CD8-positive, alpha-beta memory T cell (primary cell): ENCODE measurements at regions not wholly inside any gene's neighbourhood (a gene's known extent, or its start where the extent isn't known, plus 50 kb on each side); places are given as distances from the start of the nearest gene placed in this dataset.

Experiments used
- CTCF ChIA-PET: fragments of 350-600 bp; sonication (Branson Sonifier 250); formaldehyde crosslinking; loops from one replicate; lab custom pipeline; 2021; ENCODE audit warnings: antibody characterized with exemption; lab: Charles Lee
- POLR2A ChIA-PET: fragments of 350-600 bp; sonication (Branson Sonifier 250); formaldehyde crosslinking; loops from one replicate; lab custom pipeline; 2021; ENCODE audit warnings: antibody characterized with exemption; lab: Charles Lee
- DNase-seq, 5 donors: peaks; one replicate each; pipeline versions ENCODE4 v3.0.0 to v3.0.0-alpha.2; 2020 to 2022; ENCODE audit warnings: mixed read lengths in 1 of 5
- H3K27ac ChIP-seq: one replicate; pipeline ENCODE4 v1.7.0; 2013; ENCODE audit warnings: low read depth, mild to moderate bottlenecking, low read length, moderate library complexity
- H3K27me3 ChIP-seq: 2 replicates; pipeline ENCODE4 v1.7.0; 2013; ENCODE audit warnings: low read length, mild to moderate bottlenecking; ENCODE audit not compliant: insufficient read depth, poor library complexity, severe bottlenecking
- H3K36me3 ChIP-seq: 2 replicates; pipeline ENCODE4 v1.7.0; 2013; ENCODE audit warnings: mild to moderate bottlenecking, low read length, moderate library complexity; ENCODE audit not compliant: insufficient read depth
- H3K4me1 ChIP-seq: 2 replicates; pipeline ENCODE4 v1.7.0; 2013; ENCODE audit warnings: mild to moderate bottlenecking, low read length, moderate library complexity; ENCODE audit not compliant: insufficient read depth
- H3K4me3 ChIP-seq: 2 replicates; pipeline ENCODE4 v1.7.0; 2013; ENCODE audit warnings: mild to moderate bottlenecking, low read length
- H3K9me3 ChIP-seq: 2 replicates; pipeline ENCODE4 v1.7.0; 2013; ENCODE audit warnings: mild to moderate bottlenecking, low read length
- H3K27ac Mint-ChIP-seq, 8 donors: one replicate each; pipeline ENCODE4 v1.8.0; 2020 to 2021; ENCODE audit warnings: mixed read lengths in 8 of 8, mild to moderate bottlenecking in 6 of 8, inconsistent platforms in 3 of 8, moderate library complexity in 3 of 8
- H3K27me3 Mint-ChIP-seq, 2 donors: one replicate each; pipeline ENCODE4 v1.8.0; 2020 to 2021; ENCODE audit warnings: mixed read lengths in 2 of 2, mild to moderate bottlenecking in 1 of 2, moderate library complexity in 1 of 2
- H3K36me3 Mint-ChIP-seq, 3 donors: one replicate each; pipeline ENCODE4 v1.8.0; 2020 to 2021; ENCODE audit warnings: mixed read lengths in 3 of 3, inconsistent platforms in 1 of 3, mild to moderate bottlenecking in 1 of 3
- H3K4me1 Mint-ChIP-seq, 3 donors: one replicate each; pipeline ENCODE4 v1.8.0; 2020 to 2021; ENCODE audit warnings: mixed read lengths in 3 of 3, inconsistent platforms in 1 of 3, mild to moderate bottlenecking in 1 of 3
- H3K4me3 Mint-ChIP-seq, 7 donors: one replicate each; pipeline ENCODE4 v1.8.0; 2020 to 2021; ENCODE audit warnings: mixed read lengths in 7 of 7, mild to moderate bottlenecking in 6 of 7, moderate library complexity in 4 of 7, inconsistent platforms in 2 of 7
- H3K9me3 Mint-ChIP-seq, 5 donors: one replicate each; pipeline ENCODE4 v1.8.0; 2020 to 2022; ENCODE audit warnings: mixed read lengths in 5 of 5, mild to moderate bottlenecking in 3 of 5, moderate library complexity in 2 of 5, inconsistent platforms in 1 of 5

DNA sequence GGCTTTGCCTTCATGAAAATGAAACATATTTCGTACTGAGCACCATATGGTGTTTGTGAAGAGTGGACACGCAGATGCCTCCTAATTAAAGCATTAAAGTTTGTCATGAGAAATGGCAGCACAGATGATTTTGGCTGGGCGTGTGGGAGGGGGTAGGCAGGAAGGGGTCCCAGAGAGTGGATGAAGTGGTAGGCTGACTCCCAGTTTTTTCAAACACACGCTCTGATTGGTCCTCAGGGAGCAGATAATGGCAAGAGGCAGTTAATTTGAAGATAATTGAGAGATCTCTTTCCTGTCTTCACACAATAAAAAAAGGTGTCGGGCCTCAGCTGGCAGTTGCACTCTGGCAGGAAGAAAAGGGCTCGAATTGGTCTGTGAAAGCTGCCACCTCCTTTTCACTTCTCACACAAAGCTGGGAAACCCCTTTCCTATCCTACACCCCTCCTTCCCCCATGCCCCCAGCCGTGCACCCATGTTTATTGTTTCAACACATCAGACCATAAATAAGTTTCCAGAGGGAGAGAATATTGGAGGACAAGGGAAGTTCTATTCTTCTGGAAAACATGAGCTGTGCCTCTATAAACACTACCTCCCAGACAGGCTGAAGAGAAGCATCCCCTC is 429.6 kb downstream of the ARHGEF28 start:
- CTCF ChIA-PET = no interaction called here
- H3K27ac Mint-ChIP-seq = no peak overlapping the region

GRCh38 chr5:74054641-74055421 is 428.8 kb downstream of the ARHGEF28 start:
- Mint-ChIP-seq H3K36me3 (no peaks in the 10 kb centered on the region), H3K4me1 (no peaks in the 10 kb centered on the region), H3K4me3 (no peak overlapping the region), H3K27ac (no peak overlapping the region), H3K9me3 (no peaks in the 10 kb centered on the region), H3K27me3 (peaks cover 13 to 21% of the 10 kb centered on the region in 2 donors)
- no peak for DNase-seq
- Histone ChIP-seq H3K4me1 (no peaks in the 10 kb centered on the region), H3K36me3 (no peaks in the 10 kb centered on the region), H3K4me3 (no peak overlapping the region), H3K9me3 (no peaks in the 10 kb centered on the region), H3K27ac (no peak overlapping the region), H3K27me3 (no peaks in the 10 kb centered on the region)
- ChIA-PET POLR2A (no interaction called here), CTCF (no interaction called here)

More for the DNA sequence above, 429.6 kb downstream of the ARHGEF28 start:
- H3K4me1 Mint-ChIP-seq = no peaks in the 10 kb centered on the region
- H3K9me3 Mint-ChIP-seq = no peaks in the 10 kb centered on the region
- Histone ChIP-seq H3K9me3 (no peaks in the 10 kb centered on the region), H3K4me3 (no peak overlapping the region), H3K27me3 (no peaks in the 10 kb centered on the region), H3K4me1 (no peaks in the 10 kb centered on the region), H3K27ac (no peak overlapping the region), H3K36me3 (no peaks in the 10 kb centered on the region)
- H3K27me3 Mint-ChIP-seq = peaks cover 10 to 21% of the 10 kb centered on the region in 2 donors
- POLR2A ChIA-PET = no interaction called here
- DNase-seq = no peak
- no peaks in the 10 kb centered on the region for H3K36me3 Mint-ChIP-seq
- no peak overlapping the region for H3K4me3 Mint-ChIP-seq

GRCh38 chr5:74054139-74054538 is 428.1 kb downstream of the ARHGEF28 start:
- H3K36me3 Mint-ChIP-seq = no peaks in the 10 kb centered on the region
- no peaks in the 10 kb centered on the region for H3K9me3 Mint-ChIP-seq
- no peaks in the 10 kb centered on the region for H3K27me3 ChIP-seq
- ChIA-PET POLR2A (no interaction called here), CTCF (no interaction called here)
- no peaks in the 10 kb centered on the region for H3K36me3 ChIP-seq
- no peak overlapping the region for H3K4me3 Mint-ChIP-seq
- no peak for DNase-seq
- no peaks in the 10 kb centered on the region for H3K4me1 ChIP-seq
- H3K4me3 ChIP-seq = no peak overlapping the region
- H3K27ac ChIP-seq = no peak overlapping the region
- no peaks in the 10 kb centered on the region for H3K9me3 ChIP-seq
- H3K4me1 Mint-ChIP-seq = no peaks in the 10 kb centered on the region
- H3K27me3 Mint-ChIP-seq = peaks cover 14 to 21% of the 10 kb centered on the region in 2 donors
- no peak overlapping the region for H3K27ac Mint-ChIP-seq

GRCh38 chr5:74052441-74053221 is 426.6 kb downstream of the ARHGEF28 start:
- Histone ChIP-seq H3K9me3 (no peaks in the 10 kb centered on the region), H3K4me1 (no peaks in the 10 kb centered on the region), H3K27me3 (no peaks in the 10 kb centered on the region), H3K36me3 (no peaks in the 10 kb centered on the region), H3K27ac (no peak overlapping the region), H3K4me3 (no peak overlapping the region)
- peaks cover 14 to 18% of the 10 kb centered on the region in 2 donors for H3K27me3 Mint-ChIP-seq
- DNase-seq = no peak
- H3K9me3 Mint-ChIP-seq = no peaks in the 10 kb centered on the region
- no peak overlapping the region for H3K4me3 Mint-ChIP-seq
- POLR2A ChIA-PET = no interaction called here
- CTCF ChIA-PET = interaction anchor here (1.3 kb wide), 1 partner anchor 12 kb away, joined by 3 read pairs; no protein-coding TSS in a partner anchor
- no peak overlapping the region for H3K27ac Mint-ChIP-seq
- H3K36me3 Mint-ChIP-seq = no peaks in the 10 kb centered on the region
- H3K4me1 Mint-ChIP-seq = no peaks in the 10 kb centered on the region

DNA sequence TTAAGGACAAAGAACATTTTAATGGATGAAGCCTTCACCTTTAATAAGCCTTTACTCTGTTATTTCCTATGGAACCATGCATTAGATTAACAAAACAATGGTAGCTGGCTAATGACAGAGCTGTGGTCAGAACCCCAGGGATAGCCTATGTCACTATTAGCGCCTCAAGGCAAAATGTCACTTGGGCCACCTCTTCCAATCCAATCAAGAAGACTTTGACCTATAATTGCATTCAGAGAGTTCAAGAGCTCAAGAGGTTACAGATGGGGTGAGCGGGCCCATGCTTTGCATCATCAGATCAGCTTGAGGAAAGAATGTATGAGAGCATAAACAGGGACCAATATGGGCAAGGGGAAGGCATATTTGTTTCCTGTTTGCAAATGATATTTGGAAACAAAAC is 425.1 kb downstream of the ARHGEF28 start:
- Histone ChIP-seq H3K27ac (no peak overlapping the region), H3K9me3 (no peaks in the 10 kb centered on the region), H3K27me3 (no peaks in the 10 kb centered on the region), H3K4me3 (no peak overlapping the region), H3K4me1 (no peaks in the 10 kb centered on the region), H3K36me3 (no peaks in the 10 kb centered on the region)
- Mint-ChIP-seq H3K9me3 (no peaks in the 10 kb centered on the region), H3K27me3 (peaks cover 13% of the 10 kb centered on the region in 2 donors), H3K27ac (no peak overlapping the region), H3K4me1 (no peaks in the 10 kb centered on the region), H3K36me3 (no peaks in the 10 kb centered on the region), H3K4me3 (no peak overlapping the region)
- no peak for DNase-seq
- POLR2A ChIA-PET = no interaction called here
- CTCF ChIA-PET = no interaction called here

DNA sequence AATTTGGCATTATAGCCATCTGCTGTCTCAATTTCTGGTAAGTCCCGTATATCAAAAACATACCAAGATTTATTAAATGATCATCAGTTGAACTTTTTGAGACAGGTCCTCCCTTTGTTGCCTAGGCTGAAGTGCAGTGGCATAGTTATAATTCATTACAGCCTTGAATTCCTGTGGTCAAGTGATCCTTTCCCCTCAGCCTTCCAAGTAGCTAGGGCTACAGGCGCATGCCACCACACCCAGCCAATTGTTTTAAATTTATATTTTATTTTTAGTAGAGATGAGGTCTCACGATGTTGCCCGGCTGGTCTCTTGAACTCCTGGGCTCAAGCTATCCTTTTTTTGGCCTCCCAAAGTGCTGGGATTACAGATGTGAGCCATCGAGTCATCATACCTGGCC is 418.9 kb downstream of the ARHGEF28 start:
- no peaks in the 10 kb centered on the region for H3K9me3 Mint-ChIP-seq
- no peak for DNase-seq
- Histone ChIP-seq H3K36me3 (no peaks in the 10 kb centered on the region), H3K4me3 (no peak overlapping the region), H3K9me3 (no peaks in the 10 kb centered on the region), H3K27me3 (no peaks in the 10 kb centered on the region), H3K27ac (no peak overlapping the region), H3K4me1 (no peaks in the 10 kb centered on the region)
- H3K27ac Mint-ChIP-seq = no peak overlapping the region
- peaks cover 8 to 11% of the 10 kb centered on the region in 2 donors for H3K27me3 Mint-ChIP-seq
- H3K4me3 Mint-ChIP-seq = no peak overlapping the region
- H3K4me1 Mint-ChIP-seq = no peaks in the 10 kb centered on the region
- POLR2A ChIA-PET = no interaction called here
- no peaks in the 10 kb centered on the region for H3K36me3 Mint-ChIP-seq
- CTCF ChIA-PET = no interaction called here

- H3K4me3 ChIP-seq = no peak overlapping the region
- no peak for DNase-seq
- H3K27ac ChIP-seq = no peak overlapping the region
- Mint-ChIP-seq H3K4me1 (no peaks in the 10 kb centered on the region), H3K36me3 (no peaks in the 10 kb centered on the region), H3K27ac (no peak overlapping the region), H3K4me3 (no peak overlapping the region), H3K27me3 (peaks cover 6 to 11% of the 10 kb centered on the region in 2 donors), H3K9me3 (no peaks in the 10 kb centered on the region)
- POLR2A ChIA-PET = no interaction called here
- CTCF ChIA-PET = no interaction called here
- no peaks in the 10 kb centered on the region for H3K36me3 ChIP-seq
- no peaks in the 10 kb centered on the region for H3K4me1 ChIP-seq
- H3K27me3 ChIP-seq = no peaks in the 10 kb centered on the region
- no peaks in the 10 kb centered on the region for H3K9me3 ChIP-seq
These were observed 417.0 kb downstream of the ARHGEF28 start for GRCh38 chr5:74042959-74043358.

DNA sequence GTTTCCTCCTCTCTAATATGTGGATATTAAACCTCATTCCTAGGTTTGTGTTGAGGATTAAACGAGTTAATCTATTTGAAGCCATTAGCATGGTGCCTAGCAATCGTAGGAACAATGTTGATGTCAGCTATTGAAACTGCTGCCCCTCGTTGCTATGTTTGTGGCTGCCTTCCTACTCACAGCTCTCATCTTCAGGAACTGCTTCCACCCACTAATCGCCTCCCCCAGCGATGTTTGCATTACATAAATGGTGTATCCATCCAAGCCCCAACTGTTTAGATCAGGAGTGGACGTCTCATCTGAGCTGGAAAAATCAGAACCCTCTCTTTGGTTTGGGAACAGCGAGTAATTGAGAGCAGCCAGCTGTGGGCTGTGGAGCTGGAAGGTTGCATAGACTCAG is 416.6 kb downstream of the ARHGEF28 start:
- H3K4me1 Mint-ChIP-seq = no peaks in the 10 kb centered on the region
- Histone ChIP-seq H3K27me3 (no peaks in the 10 kb centered on the region), H3K4me1 (no peaks in the 10 kb centered on the region), H3K36me3 (no peaks in the 10 kb centered on the region), H3K9me3 (no peaks in the 10 kb centered on the region), H3K4me3 (no peak overlapping the region), H3K27ac (no peak overlapping the region)
- H3K36me3 Mint-ChIP-seq = no peaks in the 10 kb centered on the region
- no peak for DNase-seq
- H3K27me3 Mint-ChIP-seq = peaks cover 6 to 11% of the 10 kb centered on the region in 2 donors
- ChIA-PET POLR2A (no interaction called here), CTCF (no interaction called here)
- no peaks in the 10 kb centered on the region for H3K9me3 Mint-ChIP-seq
- H3K27ac Mint-ChIP-seq = no peak overlapping the region
- H3K4me3 Mint-ChIP-seq = no peak overlapping the region
